ENCODE measurements at regions not wholly inside any gene's neighbourhood (a gene's known extent, or its start where the extent isn't known, plus 50 kb on each side); places are given as distances from the start of the nearest gene placed in this dataset.

- TF ChIP-seq RAD51 (IDR thresholded peaks at IDR 0.05) (no peak), FOXM1 (IDR thresholded peaks at IDR 0.05; ENCODE audit: low read depth, low read length) (no peak), ATF2 (IDR thresholded peaks at IDR 0.05; ENCODE audit: low read length) (no peak), CTCF (IDR thresholded peaks at IDR 0.05 in 2 of 3, conservative IDR thresholded peaks at IDR 0.05 in 1 of 3; ENCODE audit: control insufficient read depth in 2 of 3, extremely low read depth in 1 of 3, insufficient read depth in 1 of 3, low read depth in 3 of 3, low read length in 3 of 3) (no peak)
Observed at GRCh38 chr5:91770400-91770799, 387.3 kb upstream of the ARRDC3 start.

Measured in GM12878 (cell line).